SK-N-MC (cell line): ENCODE measurements at regions not wholly inside any gene's neighbourhood (a gene's known extent, or its start where the extent isn't known, plus 50 kb on each side); places are given as distances from the start of the nearest gene placed in this dataset.

Experiments
- EZH2 ChIP-seq: fragments of 200-600 bp; sonication (generic); IDR thresholded peaks from one replicate; pipeline ENCODE4 v1.6.1; 2017; ENCODE audit warnings: antibody characterized with exemption
- FOXP2 ChIP-seq: optimal IDR thresholded peaks from 2 replicates; pipeline ENCODE3; 2011; ENCODE audit warnings: mild to moderate bottlenecking, moderate library complexity; ENCODE audit not compliant: insufficient read depth; ENCODE audit errors: extremely low read length, control extremely low read depth
- POLR2AphosphoS5 ChIP-seq: IDR thresholded peaks from 2 replicates; pipeline ENCODE4 v1.6.1; 2012; ENCODE audit warnings: mild to moderate bottlenecking, low read depth, low read length, borderline replicate concordance

GRCh38 chr3:67073812-67074211 lies 75.7 kb downstream of the KBTBD8 start:
- TF ChIP-seq POLR2AphosphoS5 (no peak), EZH2 (no peak), FOXP2 (no peak)
